OCI-LY1 (cell line): ENCODE measurements at regions not wholly inside any gene's neighbourhood (a gene's known extent, or its start where the extent isn't known, plus 50 kb on each side); places are given as distances from the start of the nearest gene placed in this dataset.

Experiments used
- EZH2 ChIP-seq: fragments of 200-600 bp; sonication (generic), shearing (Covaris generic); IDR thresholded peaks from 2 replicates; pipeline ENCODE4 v1.8.0; 2017; ENCODE audit warnings: borderline replicate concordance, mixed run types, mild to moderate bottlenecking, antibody characterized with exemption, low read length, moderate library complexity, mixed read lengths
- TF ChIP-seq, protein P1 (sequence below): fragments of 200-600 bp; sonication (generic), shearing (Covaris generic); IDR thresholded peaks from 2 replicates; pipeline ENCODE4 v1.5.1; 2017; ENCODE audit warnings: mild to moderate bottlenecking, antibody characterized with exemption, low read length, moderate library complexity, mixed read lengths

DNA sequence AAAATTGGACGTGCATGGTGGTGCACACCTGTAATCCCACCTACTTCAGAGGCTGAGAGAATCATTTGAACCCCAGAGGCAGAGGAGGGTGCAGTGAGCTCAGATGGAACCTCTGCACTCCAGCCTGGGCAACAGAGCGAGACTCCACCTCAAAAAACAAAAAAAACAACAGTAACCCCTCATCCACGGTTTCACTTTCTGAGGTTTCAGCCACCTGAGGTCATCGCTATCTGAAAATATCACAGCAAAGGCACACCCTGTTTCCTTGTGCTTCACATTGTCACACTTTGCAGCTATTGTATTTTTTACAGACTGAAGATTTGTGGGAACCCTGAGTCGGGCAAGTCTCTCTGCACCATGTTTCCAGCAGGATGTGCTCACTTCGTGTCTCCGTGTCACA is 54.1 kb upstream of the FOXQ1 start:
- TF ChIP-seq, protein P1, sequence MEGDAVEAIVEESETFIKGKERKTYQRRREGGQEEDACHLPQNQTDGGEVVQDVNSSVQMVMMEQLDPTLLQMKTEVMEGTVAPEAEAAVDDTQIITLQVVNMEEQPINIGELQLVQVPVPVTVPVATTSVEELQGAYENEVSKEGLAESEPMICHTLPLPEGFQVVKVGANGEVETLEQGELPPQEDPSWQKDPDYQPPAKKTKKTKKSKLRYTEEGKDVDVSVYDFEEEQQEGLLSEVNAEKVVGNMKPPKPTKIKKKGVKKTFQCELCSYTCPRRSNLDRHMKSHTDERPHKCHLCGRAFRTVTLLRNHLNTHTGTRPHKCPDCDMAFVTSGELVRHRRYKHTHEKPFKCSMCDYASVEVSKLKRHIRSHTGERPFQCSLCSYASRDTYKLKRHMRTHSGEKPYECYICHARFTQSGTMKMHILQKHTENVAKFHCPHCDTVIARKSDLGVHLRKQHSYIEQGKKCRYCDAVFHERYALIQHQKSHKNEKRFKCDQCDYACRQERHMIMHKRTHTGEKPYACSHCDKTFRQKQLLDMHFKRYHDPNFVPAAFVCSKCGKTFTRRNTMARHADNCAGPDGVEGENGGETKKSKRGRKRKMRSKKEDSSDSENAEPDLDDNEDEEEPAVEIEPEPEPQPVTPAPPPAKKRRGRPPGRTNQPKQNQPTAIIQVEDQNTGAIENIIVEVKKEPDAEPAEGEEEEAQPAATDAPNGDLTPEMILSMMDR, result no peak
- no peak for TF ChIP-seq EZH2
